GM18519 (cell line): ENCODE measurements at regions not wholly inside any gene's neighbourhood (a gene's known extent, or its start where the extent isn't known, plus 50 kb on each side); places are given as distances from the start of the nearest gene placed in this dataset.

Experiments used
- ATAC-seq: cut with Tn5 transposase; IDR thresholded peaks from one replicate; pipeline ENCODE4 v1.9.1; 2021; ENCODE audit warnings: mild to moderate bottlenecking, moderate library complexity; ENCODE audit not compliant: unreplicated experiment, low FRiP score

DNA sequence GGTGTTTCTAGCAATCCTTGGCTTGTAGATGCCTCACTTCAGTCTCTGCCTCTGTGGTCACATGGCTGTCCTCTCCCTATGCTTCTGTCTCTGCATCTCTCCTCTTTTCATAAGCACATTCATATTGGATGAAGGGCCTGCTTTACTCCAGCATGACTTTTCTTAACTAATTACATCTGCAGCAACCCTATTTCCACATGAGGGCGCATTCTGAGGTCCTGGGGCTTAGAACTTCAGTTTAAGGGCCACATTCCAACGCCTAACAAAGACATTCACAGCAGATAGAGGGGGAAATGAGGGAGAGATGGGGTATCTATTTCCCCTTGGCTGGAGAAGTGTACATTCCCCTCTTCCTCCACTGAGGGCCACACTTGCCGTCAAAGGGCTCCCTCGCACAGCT is 489.1 kb upstream of the SALL1 start:
- no peak for ATAC-seq

DNA sequence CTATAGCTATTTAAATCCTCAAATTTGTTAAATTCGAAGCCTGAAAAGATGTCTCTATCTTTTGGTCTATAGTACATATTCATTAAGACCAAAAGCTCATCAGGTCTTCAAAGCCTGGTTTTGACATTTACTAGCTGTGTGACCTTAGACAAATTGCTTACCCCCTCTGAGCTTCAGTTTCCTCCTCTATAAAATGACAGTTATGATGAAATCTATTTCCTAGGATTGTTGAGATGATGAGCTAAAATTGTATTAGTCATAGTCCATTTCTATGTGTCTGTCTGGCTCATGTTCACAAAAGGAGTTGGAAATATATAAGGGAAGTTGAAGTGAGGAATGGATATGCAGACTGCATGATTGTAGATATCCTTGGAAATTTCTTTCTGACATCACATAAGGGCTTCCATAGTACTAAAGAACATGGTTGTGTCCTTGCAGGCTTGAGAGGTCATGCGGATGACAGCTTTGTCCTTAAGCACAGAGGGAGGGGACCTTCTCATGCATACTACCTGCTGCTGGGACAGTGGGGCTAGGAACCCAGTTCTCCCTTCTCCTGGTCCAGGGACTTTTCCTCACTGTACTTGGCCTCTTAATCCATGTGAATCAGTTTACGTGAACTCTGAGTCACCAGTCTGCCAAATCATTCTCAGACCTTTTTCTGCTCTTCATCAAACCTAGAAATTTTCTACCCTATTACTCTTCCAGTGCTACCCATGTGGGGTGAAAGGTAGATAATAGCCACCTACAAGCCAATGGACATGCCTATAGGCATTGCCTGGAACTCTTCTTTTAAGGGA is 487.5 kb upstream of the SALL1 start:
- no peak for ATAC-seq

GRCh38 chr16:51637770-51638094 is 486.7 kb upstream of the SALL1 start:
- no peak for ATAC-seq

DNA sequence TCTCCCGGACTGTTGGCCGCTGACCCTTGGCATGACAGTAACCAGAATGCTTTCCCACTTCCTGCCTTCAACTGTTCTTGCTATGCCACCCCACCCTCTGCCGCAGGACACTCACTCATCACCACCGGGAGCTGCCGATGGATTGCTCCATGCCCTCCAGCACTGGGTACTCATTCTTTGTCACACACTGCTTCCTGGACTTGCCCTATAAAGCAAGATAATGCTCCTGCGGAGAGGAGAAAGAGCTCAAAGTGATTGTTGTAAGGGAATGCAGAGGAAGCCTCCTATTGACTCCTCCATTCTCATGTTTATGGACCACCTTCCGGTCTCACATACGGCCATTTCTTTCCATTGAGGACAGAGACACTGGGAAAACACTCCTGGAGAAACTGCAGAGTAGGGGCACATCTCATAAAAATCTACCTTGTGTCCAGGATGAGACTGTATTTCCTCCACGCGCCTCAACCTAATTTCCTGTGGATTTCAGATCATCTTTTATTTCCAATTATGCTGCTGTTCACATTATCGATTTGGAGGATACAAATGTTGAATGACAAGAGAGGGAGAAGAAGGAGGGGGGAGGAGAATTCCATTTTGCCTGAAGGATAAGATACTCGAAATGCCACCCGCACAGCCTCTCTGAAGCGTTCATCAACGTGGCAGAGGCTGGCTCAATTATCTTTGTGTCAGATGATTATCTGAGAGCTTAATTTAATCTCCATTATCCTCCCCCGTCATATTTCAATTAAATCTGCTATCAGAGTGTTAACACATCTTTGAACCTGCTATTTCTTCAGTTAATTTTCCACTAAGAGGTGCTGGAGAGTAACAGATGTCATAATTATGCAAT is 486.1 kb upstream of the SALL1 start:
- no peak for ATAC-seq

DNA sequence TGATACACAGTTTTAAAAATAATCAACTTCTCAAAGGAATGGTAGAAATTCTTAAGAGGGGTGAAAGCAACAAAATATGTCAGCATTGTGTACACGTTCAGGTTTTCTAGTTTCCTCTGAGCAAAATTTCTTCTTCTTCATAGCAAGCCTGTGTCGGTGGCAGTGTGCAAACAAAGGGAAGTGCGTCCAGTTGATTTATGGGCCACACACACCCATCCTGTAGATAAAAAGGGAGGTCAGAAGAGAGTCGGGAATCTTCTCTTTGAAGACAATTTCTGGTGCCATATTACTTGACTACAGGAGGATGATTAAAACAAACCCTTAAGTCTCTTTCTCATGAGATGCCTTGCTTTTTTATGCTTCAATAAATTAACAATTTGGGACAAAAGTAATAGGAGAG is 484.1 kb upstream of the SALL1 start:
- no peak for ATAC-seq

- ATAC-seq, result no peak
Measured at GRCh38 chr16:51630076-51630475, 479.0 kb upstream of the SALL1 start.

DNA sequence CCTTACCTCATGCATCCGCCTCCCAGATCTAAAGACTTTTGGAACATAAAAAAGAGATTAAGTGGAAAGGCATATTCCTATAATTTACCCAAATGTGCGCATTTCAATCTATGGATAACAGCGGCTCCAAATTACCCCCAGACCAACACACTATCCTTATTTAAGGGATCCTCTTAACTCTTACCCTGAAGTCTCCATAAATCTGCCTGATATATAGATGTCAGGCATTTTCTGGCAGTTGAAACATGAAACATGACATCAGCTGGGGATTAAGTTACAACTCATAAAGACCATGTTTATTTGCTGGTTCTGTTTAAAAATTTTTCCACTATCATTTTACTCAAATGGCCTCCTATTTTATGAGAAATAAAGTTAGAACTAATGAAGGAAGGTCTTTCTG is 478.5 kb upstream of the SALL1 start:
- no peak for ATAC-seq

DNA sequence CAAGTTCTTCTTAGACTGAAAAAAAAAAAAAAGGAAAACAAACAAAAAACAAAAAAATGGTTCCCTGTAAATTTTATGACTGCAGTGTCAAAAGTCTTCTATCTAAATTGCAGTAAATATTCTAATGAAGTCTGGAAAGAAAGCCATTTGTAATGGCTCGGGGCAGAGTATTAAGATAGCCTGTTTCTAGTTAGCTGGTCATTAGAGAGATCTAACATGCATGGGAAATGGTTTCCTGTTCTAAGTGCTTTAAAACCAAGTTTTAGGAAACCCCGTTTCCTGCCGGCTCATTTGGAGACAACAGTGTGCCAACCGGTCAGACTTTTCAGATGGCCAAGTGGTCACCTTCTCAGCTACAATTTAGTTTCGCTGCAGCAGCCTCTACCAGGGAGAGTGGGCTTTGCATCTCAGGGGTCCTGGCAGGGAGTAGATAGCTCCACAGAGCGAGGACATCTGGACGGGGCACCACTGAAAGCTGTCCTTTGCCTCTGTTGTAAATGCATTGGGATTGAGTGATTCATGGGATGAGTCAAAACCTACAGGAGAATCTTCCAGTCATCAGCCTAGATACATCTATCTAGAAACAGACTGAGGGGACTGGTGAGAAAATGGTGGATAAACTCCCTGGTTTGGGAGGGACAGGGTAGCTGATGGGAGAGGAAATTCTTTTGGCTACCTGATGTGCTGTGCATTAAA is 473.2 kb upstream of the SALL1 start:
- no peak for ATAC-seq

DNA sequence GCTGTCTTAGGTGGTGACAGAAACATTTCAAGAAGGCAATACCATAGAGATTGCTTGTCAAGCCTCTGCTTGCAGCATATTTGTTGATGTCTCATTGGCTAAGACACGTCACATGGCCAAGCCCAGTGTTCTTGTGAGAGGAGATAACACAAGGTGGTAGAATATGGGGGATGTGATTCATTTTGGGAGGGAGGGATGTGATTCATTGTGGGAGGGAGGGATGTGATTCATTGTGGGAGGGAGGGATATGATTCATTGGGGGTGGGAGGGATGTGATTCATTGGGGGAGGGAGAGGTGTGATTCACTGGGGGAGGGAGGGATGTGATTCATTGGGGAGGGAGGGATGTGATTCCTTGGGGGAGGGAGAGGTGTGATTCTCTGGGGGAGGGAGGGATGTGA is 470.5 kb upstream of the SALL1 start:
- no peak for ATAC-seq

DNA sequence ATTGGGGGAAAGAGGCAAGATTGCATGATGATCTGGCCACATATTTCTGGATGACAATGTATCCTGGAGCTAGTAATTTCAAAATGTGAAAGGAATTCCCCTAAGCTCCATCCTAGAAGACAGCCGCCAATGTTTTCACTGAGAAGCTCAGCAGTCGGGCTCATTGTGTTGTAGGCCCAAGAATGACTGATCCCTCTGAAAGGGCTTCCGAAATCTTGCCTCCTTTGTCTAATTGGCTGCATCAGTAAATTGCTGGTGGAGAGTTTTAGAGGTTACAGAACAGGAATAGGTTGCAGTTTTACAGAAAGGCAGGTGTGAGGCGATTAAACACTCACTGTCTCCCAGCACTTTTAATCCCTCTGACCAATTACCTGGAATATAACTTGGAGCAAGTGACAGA is 464.1 kb upstream of the SALL1 start:
- ATAC-seq, result no peak

GRCh38 chr16:51607201-51607651 is 456.2 kb upstream of the SALL1 start:
- no peak for ATAC-seq

DNA sequence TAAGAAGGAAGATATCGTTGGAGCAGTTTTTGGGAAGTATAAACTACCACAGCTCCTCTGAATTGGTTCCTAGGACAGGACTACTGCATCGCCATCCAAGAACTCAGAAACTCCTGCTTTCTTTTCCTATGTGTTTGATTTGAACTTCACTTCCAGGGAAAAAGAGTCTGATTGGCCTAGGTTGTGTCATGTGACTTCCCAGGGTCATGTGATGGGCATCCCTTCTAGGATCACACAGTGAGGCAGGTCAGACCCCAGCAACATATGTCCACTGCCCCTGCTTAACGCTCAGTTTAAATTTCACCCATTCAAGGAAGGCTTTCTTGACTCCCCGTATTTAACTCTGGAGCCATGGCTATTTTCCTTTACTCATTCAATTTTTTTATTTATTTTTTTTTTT is 445.2 kb upstream of the SALL1 start:
- no peak for ATAC-seq

DNA sequence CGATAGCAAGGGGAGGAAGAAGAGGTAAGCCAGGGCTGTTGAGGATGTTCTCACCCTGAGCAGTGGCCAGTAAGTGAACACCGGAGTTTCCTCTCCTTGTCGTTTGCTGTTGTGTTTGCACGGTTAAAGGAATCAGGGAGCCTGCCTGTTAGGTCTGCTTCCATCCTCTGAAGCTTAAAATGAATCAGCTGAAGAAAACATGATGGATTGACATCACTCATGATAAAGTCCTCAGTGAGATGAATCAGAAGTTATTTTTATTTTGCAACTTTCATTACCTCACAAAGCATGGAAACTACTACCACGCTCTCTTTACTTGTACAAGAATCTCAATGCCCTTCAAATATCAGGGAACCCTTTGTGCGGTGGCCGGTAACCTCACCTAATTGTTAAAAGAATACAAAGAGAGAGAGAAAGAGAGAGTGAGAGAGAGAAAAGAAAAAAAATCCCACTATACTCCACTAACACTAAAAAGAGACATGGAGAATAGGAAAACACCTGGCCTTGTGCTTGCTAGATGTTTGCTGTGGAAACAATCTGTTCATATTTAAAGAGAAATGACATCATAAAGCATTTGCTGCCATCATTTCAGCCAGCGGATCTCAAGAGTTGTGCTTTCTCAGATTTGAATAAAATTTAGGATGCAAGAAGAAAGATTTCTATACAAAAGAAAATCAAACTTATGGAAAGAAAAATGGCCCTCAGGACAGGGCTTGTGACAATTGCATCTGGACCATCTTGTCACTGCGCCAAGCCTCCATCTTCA is 441.6 kb upstream of the SALL1 start:
- ATAC-seq, result no peak

- ATAC-seq, result no peak
Measured at GRCh38 chr16:51592001-51592501, 441.0 kb upstream of the SALL1 start.

- ATAC-seq, result no peak
Measured at GRCh38 chr16:51591480-51591879, 440.4 kb upstream of the SALL1 start.

- no peak for ATAC-seq
Measured at GRCh38 chr16:51579652-51580360, 428.7 kb upstream of the SALL1 start.

DNA sequence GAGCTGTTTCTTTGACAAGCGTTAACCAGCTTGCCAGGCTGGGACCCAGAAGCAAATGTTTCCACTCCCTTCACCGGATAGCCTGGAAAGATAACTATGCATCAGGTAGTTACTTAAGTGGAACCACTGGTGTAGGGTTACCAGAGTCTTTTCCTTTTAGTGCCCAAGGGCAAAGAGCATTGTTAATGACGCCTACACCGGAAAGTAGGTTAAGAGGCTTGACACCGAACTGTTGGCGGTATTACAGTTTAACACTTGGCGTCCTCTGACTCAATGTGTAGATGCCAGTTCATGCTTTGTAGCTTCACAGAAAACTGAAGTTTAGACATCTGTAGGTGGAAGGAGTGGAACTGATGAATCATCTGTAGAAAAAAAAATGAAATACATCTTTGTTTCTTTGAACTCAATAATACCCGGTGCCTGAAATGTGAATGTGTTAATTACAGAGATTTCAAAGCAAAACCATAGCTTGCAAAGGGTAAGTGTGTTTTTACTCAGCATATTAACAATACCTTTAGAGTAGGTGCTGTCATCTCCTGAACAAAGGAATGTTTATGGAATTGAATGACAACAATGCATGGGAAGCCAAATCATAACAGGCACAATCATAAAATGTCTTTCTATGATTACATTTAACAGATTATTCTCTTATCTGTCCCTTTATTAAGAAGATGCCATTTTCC is 426.7 kb upstream of the SALL1 start:
- ATAC-seq, result no peak

DNA sequence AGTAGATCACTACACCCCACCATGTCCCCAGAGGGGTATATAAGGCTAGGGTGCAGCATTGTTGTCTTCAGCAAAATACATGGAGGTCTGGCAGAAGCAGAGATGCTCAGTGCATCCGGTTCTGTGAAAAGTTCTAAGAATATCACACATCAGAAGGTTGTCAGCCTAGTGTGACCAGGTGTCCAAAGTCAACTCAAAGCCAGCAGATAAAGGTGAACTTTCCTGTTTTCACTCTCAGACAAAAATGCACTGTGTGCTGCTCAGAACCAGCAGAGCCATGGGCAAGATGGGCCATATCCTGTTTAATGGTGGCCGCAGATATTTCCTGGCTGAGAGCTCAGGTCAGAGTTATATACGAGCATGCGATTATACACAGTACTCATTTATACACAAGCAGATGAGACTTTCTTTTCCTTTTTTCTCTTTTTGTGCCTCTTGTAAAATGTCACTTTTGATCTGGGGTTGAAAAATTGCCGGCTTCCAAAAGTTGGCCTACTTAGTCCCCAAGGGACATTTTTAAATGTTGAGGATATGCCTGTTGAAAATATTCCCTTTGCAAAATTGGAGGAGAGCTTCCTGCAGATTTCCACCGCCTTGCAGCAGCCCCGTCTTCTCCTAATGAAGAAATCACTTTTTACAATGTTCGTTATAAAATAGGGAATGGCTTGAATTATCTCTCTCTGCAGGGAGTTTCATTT is 425.6 kb upstream of the SALL1 start:
- ATAC-seq, result no peak

- no peak for ATAC-seq
Measured at GRCh38 chr16:51573191-51573590, 422.1 kb upstream of the SALL1 start.
